Liver (tissue), 8 donors: ENCODE measurements at regions not wholly inside any gene's neighbourhood (a gene's known extent, or its start where the extent isn't known, plus 50 kb on each side); places are given as distances from the start of the nearest gene placed in this dataset.
A peak's percentile ranks its signal among the peaks of the same experiment; 100 is the strongest.

ENCODE experiments used
- DNase-seq: peaks from one replicate; pipeline ENCODE4 v3.0.0-alpha.2; 2017; ENCODE audit warnings: low spot score
- H3K27ac ChIP-seq, 2 donors: one replicate each; pipeline ENCODE4 v1.7.0; 2013; ENCODE audit warnings: inconsistent platforms in 2 of 2, low read length in 2 of 2, control low read depth in 1 of 2, low read depth in 1 of 2, mild to moderate bottlenecking in 1 of 2
- H3K27me3 ChIP-seq, 4 donors: one replicate each; pipeline versions ENCODE4 v1.6.1 to v1.7.0; 2013; ENCODE audit warnings: low read length in 3 of 4, inconsistent platforms in 1 of 4, mild to moderate bottlenecking in 1 of 4, moderate library complexity in 1 of 4; ENCODE audit not compliant: control insufficient read depth in 4 of 4, insufficient read depth in 4 of 4
- H3K36me3 ChIP-seq, 4 donors: one replicate each; pipeline versions ENCODE4 v1.6.1 to v1.7.0; 2013; ENCODE audit warnings: low read length in 3 of 4, mild to moderate bottlenecking in 3 of 4, low read depth in 1 of 4, moderate library complexity in 1 of 4; ENCODE audit not compliant: control insufficient read depth in 4 of 4, insufficient read depth in 3 of 4
- H3K4me1 ChIP-seq, 4 donors: one replicate each; pipeline versions ENCODE4 v1.6.1 to v1.7.0; 2013; ENCODE audit warnings: low read length in 3 of 4, mild to moderate bottlenecking in 3 of 4, moderate library complexity in 1 of 4; ENCODE audit not compliant: control insufficient read depth in 4 of 4, insufficient read depth in 4 of 4
- H3K4me3 ChIP-seq, 3 donors: one replicate each; pipeline versions ENCODE4 v1.6.1 to v1.7.0; 2013; ENCODE audit warnings: low read length in 3 of 3, control low read depth in 1 of 3, low read depth in 1 of 3, mild to moderate bottlenecking in 1 of 3
- H3K9ac ChIP-seq, 2 donors: one replicate each; pipeline ENCODE4 v1.7.0; 2013; ENCODE audit warnings: low read length in 2 of 2, mild to moderate bottlenecking in 2 of 2, moderate library complexity in 2 of 2, control low read depth in 1 of 2, low read depth in 1 of 2
- H3K9me3 ChIP-seq, 4 donors: one replicate each; pipeline versions ENCODE4 v1.6.1 to v1.7.0; 2013; ENCODE audit warnings: low read length in 3 of 4; ENCODE audit not compliant: control insufficient read depth in 4 of 4
- ATF3 ChIP-seq: IDR thresholded peaks from 2 replicates; pipeline ENCODE4 v1.6.1; 2016; ENCODE audit warnings: antibody characterized with exemption
- CTCF ChIP-seq: fragments of 150-350 bp; IDR thresholded peaks from 2 replicates; pipeline ENCODE4 v1.5.1; 2017; ENCODE audit warnings: improper control_type of control experiment, low read depth, low read length; ENCODE audit not compliant: missing input control
- EGR1 ChIP-seq, 2 donors: IDR thresholded peaks; 2 replicates each; pipeline ENCODE4 v1.6.1; 2016 to 2018; ENCODE audit warnings: antibody characterized with exemption in 2 of 2, low read depth in 2 of 2
- FOXA1 ChIP-seq: IDR thresholded peaks from 2 replicates; pipeline ENCODE4 v1.6.1; 2016; ENCODE audit warnings: antibody characterized with exemption
- FOXA2 ChIP-seq: IDR thresholded peaks from 2 replicates; pipeline ENCODE4 v1.6.1; 2016; ENCODE audit warnings: antibody characterized with exemption
- HNF4A ChIP-seq, 2 donors: conservative IDR thresholded peaks; 2 replicates each; pipeline ENCODE4 v1.6.1; 2016; ENCODE audit warnings: antibody characterized with exemption in 2 of 2, mild to moderate bottlenecking in 2 of 2
- HNF4G ChIP-seq: IDR thresholded peaks from 2 replicates; pipeline ENCODE4 v1.6.1; 2016; ENCODE audit warnings: antibody characterized with exemption
- JUND ChIP-seq, 2 donors: IDR thresholded peaks; 2 replicates each; pipeline ENCODE4 v1.6.1; 2016; ENCODE audit warnings: antibody characterized with exemption in 2 of 2
- NR2F2 ChIP-seq: IDR thresholded peaks from 2 replicates; pipeline ENCODE4 v1.6.1; 2016; ENCODE audit warnings: antibody characterized with exemption
- RAD21 ChIP-seq, 2 donors: IDR thresholded peaks; 2 replicates each; pipeline ENCODE4 v1.6.1; 2016; ENCODE audit warnings: antibody characterized with exemption in 2 of 2, mild to moderate bottlenecking in 2 of 2
- REST ChIP-seq: IDR thresholded peaks from 2 replicates; pipeline ENCODE4 v1.6.1; 2016; ENCODE audit warnings: antibody characterized with exemption, mild to moderate bottlenecking
- RXRA ChIP-seq, 2 donors: IDR thresholded peaks; 2 replicates each; pipeline ENCODE4 v1.6.1; 2017 to 2018; ENCODE audit warnings: antibody characterized with exemption in 2 of 2, mild to moderate bottlenecking in 1 of 2
- SP1 ChIP-seq: IDR thresholded peaks from 2 replicates; pipeline ENCODE4 v1.6.1; 2018; ENCODE audit warnings: antibody characterized with exemption, mild to moderate bottlenecking
- TAF1 ChIP-seq: conservative IDR thresholded peaks from 2 replicates; pipeline ENCODE4 v1.6.1; 2016; ENCODE audit warnings: antibody characterized with exemption, mild to moderate bottlenecking
- YY1 ChIP-seq: IDR thresholded peaks from 2 replicates; pipeline ENCODE4 v1.6.1; 2016; ENCODE audit warnings: antibody characterized with exemption, mild to moderate bottlenecking
- WGBS: extraction: QIAGEN DNeasy Blood & Tissue Kit; methylation state at CpG from one replicate; pipeline ENCODE4 v1.1.7; 2013; 5-methylcytosine and 5-hydroxymethylcytosine counted together
- TF ChIP-seq, protein P1 (sequence below): IDR thresholded peaks from 2 replicates; pipeline ENCODE4 v1.6.1; 2016; ENCODE audit warnings: antibody characterized with exemption
- donor health status: healthy.
- donor health status: healthy.
- donor health status: healthy.
- donor health status: healthy.
- donor health status: healthy.

DNA sequence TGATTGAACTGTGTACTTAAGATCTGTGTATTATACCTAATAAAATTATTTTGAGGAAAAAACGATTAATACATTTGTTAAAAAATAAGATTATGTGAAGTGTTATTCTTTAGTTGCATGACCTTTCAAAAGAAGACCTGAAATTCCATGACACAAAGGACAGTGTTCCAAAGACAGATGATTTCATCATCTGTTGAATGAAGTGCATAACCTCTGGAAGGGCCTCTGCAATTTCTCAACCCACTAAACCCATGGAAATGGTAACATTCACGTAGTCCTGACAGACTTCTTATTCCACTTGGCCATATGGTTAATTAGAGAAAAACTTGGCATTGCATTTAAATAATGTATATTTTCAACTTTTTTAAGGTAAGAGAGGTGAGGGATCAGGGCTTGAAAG lies 167.2 kb upstream of the CTNND2 start:
- 41% methylated on average over 2 of the region's 2 CpGs for WGBS
- H3K9me3 ChIP-seq = no peaks in the 10 kb centered on the region
- H3K27me3 ChIP-seq = no peaks in the 10 kb centered on the region
- H3K4me3 ChIP-seq = no peak overlapping the region
- H3K9ac ChIP-seq = no peak overlapping the region
- TF ChIP-seq REST (no peak), RXRA (IDR thresholded peaks at IDR 0.05) (no peak), YY1 (no peak), FOXA2 (no peak), RAD21 (IDR thresholded peaks at IDR 0.05) (no peak), JUND (IDR thresholded peaks at IDR 0.05) (no peak), HNF4G (no peak), FOXA1 (no peak), ATF3 (no peak), NR2F2 (no peak), CTCF (no peak), SP1 (no peak), EGR1 (IDR thresholded peaks at IDR 0.05; ENCODE audit: low read depth in 2 of 2) (no peak), HNF4A (conservative IDR thresholded peaks at IDR 0.05) (no peak)
- TF ChIP-seq, protein P1, sequence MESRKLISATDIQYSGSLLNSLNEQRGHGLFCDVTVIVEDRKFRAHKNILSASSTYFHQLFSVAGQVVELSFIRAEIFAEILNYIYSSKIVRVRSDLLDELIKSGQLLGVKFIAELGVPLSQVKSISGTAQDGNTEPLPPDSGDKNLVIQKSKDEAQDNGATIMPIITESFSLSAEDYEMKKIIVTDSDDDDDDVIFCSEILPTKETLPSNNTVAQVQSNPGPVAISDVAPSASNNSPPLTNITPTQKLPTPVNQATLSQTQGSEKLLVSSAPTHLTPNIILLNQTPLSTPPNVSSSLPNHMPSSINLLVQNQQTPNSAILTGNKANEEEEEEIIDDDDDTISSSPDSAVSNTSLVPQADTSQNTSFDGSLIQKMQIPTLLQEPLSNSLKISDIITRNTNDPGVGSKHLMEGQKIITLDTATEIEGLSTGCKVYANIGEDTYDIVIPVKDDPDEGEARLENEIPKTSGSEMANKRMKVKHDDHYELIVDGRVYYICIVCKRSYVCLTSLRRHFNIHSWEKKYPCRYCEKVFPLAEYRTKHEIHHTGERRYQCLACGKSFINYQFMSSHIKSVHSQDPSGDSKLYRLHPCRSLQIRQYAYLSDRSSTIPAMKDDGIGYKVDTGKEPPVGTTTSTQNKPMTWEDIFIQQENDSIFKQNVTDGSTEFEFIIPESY = no peak
- no peaks in the 10 kb centered on the region for H3K36me3 ChIP-seq
- H3K27ac ChIP-seq = no peak overlapping the region
- no peak for DNase-seq
- no peaks in the 10 kb centered on the region for H3K4me1 ChIP-seq

DNA sequence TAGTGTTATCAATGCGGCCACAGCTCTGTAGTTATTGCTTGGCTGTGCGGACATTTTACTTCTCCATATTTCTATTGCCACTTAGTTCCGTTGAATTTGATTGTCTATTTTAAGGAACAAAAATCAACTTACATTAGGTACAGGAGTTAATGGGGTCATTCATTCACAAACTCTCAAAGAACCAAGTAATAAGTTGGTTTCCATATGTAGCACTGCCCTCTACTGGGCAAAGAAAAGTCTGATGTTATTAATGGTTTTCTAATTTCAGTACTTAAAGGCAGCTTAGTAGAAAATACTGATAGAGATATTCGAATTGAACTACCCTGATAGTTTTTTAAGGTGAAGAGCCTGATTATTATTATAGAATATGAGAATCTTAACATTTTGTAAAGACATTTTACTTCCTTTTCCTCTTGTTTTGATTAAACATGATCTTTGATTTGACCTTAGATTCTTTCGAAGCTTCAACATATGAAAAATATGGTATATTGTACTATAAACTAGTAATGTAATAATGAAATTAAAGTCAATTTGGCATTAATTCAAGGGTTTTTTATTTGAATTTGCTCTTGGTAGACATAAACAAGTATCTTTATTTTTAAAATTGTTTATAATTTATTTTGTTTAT lies 119.5 kb upstream of the CTNND2 start:
- Histone ChIP-seq H3K4me3 (no peak overlapping the region), H3K36me3 (no peaks in the 10 kb centered on the region), H3K27me3 (no peaks in the 10 kb centered on the region), H3K9ac (no peak overlapping the region), H3K4me1 (peaks cover 2 to 17% (median 8%) of the 10 kb centered on the region in 4 donors), H3K27ac (no peak overlapping the region), H3K9me3 (no peaks in the 10 kb centered on the region)
- DNase-seq = no peak
- TF ChIP-seq NR2F2 (no peak), RAD21 (IDR thresholded peaks at IDR 0.05) (peak; percentile 82 to 84), JUND (IDR thresholded peaks at IDR 0.05) (no peak), CTCF (peak; percentile 45), HNF4G (no peak), TAF1 (no peak)
- WGBS = 47% methylated on average over 5 of the region's 5 CpGs
